IMR-90 (cell line): ENCODE measurements at regions not wholly inside any gene's neighbourhood (a gene's known extent, or its start where the extent isn't known, plus 50 kb on each side); places are given as distances from the start of the nearest gene placed in this dataset.

ENCODE experiments used
- CEBPB ChIP-seq: IDR thresholded peaks from 2 replicates; pipeline ENCODE4 v1.6.1; 2012; ENCODE audit warnings: low read depth, low read length, improper control_type of control experiment
- CTCF ChIP-seq: conservative IDR thresholded peaks from 2 replicates; pipeline ENCODE4 v1.5.1; 2012; ENCODE audit warnings: mild to moderate bottlenecking, low read depth, low read length, improper control_type of control experiment
- ELK1 ChIP-seq: fragments of 150-350 bp; IDR thresholded peaks from 2 replicates; pipeline ENCODE4 v1.6.1; 2016; ENCODE audit warnings: low read depth, mild to moderate bottlenecking, low read length, moderate library complexity, borderline replicate concordance
- FOS ChIP-seq: fragments of 150-350 bp; IDR thresholded peaks from 2 replicates; pipeline ENCODE4 v1.6.1; 2016; ENCODE audit warnings: low read depth, low read length
- MXI1 ChIP-seq: IDR thresholded peaks from 2 replicates; pipeline ENCODE4 v1.6.1; 2012; ENCODE audit warnings: low read depth, mild to moderate bottlenecking, low read length, moderate library complexity, borderline replicate concordance
- RAD21 ChIP-seq: IDR thresholded peaks from 2 replicates; pipeline ENCODE4 v1.6.1; 2012; ENCODE audit warnings: low read length, improper control_type of control experiment
- RCOR1 ChIP-seq: IDR thresholded peaks from 2 replicates; pipeline ENCODE4 v1.6.1; 2012; ENCODE audit warnings: mild to moderate bottlenecking, low read length, improper control_type of control experiment; ENCODE audit not compliant: insufficient replicate concordance
- SMC3 ChIP-seq: fragments of 150-350 bp; IDR thresholded peaks from 2 replicates; pipeline ENCODE4 v1.6.1; 2016; ENCODE audit warnings: low read depth, mild to moderate bottlenecking, antibody characterized with exemption, low read length, moderate library complexity

GRCh38 chr20:56143759-56144158 lies 104.8 kb upstream of the MC3R start:
- no peak for TF ChIP-seq ELK1
- TF ChIP-seq MXI1, result no peak
- TF ChIP-seq CTCF, result no peak
- TF ChIP-seq RAD21, result no peak
- no peak for TF ChIP-seq RCOR1
- TF ChIP-seq SMC3, result no peak
- TF ChIP-seq FOS, result no peak
- no peak for TF ChIP-seq CEBPB
